ENCODE measurements at regions not wholly inside any gene's neighbourhood (a gene's known extent, or its start where the extent isn't known, plus 50 kb on each side); places are given as distances from the start of the nearest gene placed in this dataset.

GRCh38 chr4:56750231-56750630 is 69.1 kb upstream of the HOPX start:
- no peak overlapping the region for H3K4me3 ChIP-seq
- H3K4me1 ChIP-seq: no peaks in the 10 kb centered on the region
- no peaks in the 10 kb centered on the region for H3K36me3 ChIP-seq
- no peak for TF ChIP-seq POLR2AphosphoS5 (IDR thresholded peaks at IDR 0.05)
- no peak for TF ChIP-seq EP300 (IDR thresholded peaks at IDR 0.05)
- no peak for TF ChIP-seq POLR2A (IDR thresholded peaks at IDR 0.05)
- no peak for TF ChIP-seq CTCF (IDR thresholded peaks at IDR 0.05)
- no peak overlapping the region for H3K27ac ChIP-seq
- DNase-seq: no peak
- intact Hi-C loops (cut with DNase I): no loop called here
- no peaks in the 10 kb centered on the region for H3K27me3 ChIP-seq
- H3K9me3 ChIP-seq: peaks cover 0 to 2% (median 0%) of the 10 kb centered on the region in 4 donors

- DNase-seq: no peak
- no peaks in the 10 kb centered on the region for H3K27me3 ChIP-seq
- H3K4me1 ChIP-seq: peaks cover 0 to 2% (median 0%) of the 10 kb centered on the region in 4 donors
- H3K36me3 ChIP-seq: no peaks in the 10 kb centered on the region
- intact Hi-C loops (cut with DNase I): no loop called here
- H3K4me3 ChIP-seq: no peak overlapping the region
- H3K27ac ChIP-seq: no peak overlapping the region
- WGBS, 2 donors: 89 to 94% methylated on average over 2 of the region's 2 CpGs
- H3K9me3 ChIP-seq: peaks cover 0 to 2% (median 0%) of the 10 kb centered on the region in 4 donors
- TF ChIP-seq POLR2A (IDR thresholded peaks at IDR 0.05) (no peak), CTCF (IDR thresholded peaks at IDR 0.05) (no peak), EP300 (IDR thresholded peaks at IDR 0.05) (no peak)
Measured at GRCh38 chr4:56748271-56748670, 67.2 kb upstream of the HOPX start.

GRCh38 chr4:56746639-56747038 is 65.5 kb upstream of the HOPX start:
- intact Hi-C loops (cut with DNase I): no loop called here
- no peak overlapping the region for H3K27ac ChIP-seq
- no peak for DNase-seq
- no peaks in the 10 kb centered on the region for H3K27me3 ChIP-seq
- no peak overlapping the region for H3K4me3 ChIP-seq
- 91 to 92% methylated on average over 5 of the region's 5 CpGs for WGBS, 2 donors
- no peak for TF ChIP-seq CTCF (IDR thresholded peaks at IDR 0.05)
- TF ChIP-seq EP300 (IDR thresholded peaks at IDR 0.05): no peak
- no peak for TF ChIP-seq POLR2AphosphoS5 (IDR thresholded peaks at IDR 0.05)
- no peak for TF ChIP-seq POLR2A (IDR thresholded peaks at IDR 0.05)
- H3K36me3 ChIP-seq: no peaks in the 10 kb centered on the region
- peaks cover 0 to 10% (median 1%) of the 10 kb centered on the region in 4 donors for H3K4me1 ChIP-seq
- peaks cover 0 to 2% (median 0%) of the 10 kb centered on the region in 4 donors for H3K9me3 ChIP-seq

- 19 to 61% methylated on average over 2 of the region's 2 CpGs for WGBS, 2 donors
- H3K27me3 ChIP-seq: no peaks in the 10 kb centered on the region
- TF ChIP-seq POLR2AphosphoS5 (IDR thresholded peaks at IDR 0.05) (no peak), CTCF (IDR thresholded peaks at IDR 0.05) (no peak), POLR2A (IDR thresholded peaks at IDR 0.05) (no peak), EP300 (IDR thresholded peaks at IDR 0.05) (no peak)
- peaks cover 0 to 2% (median 0%) of the 10 kb centered on the region in 4 donors for H3K9me3 ChIP-seq
- H3K27ac ChIP-seq: no peak overlapping the region
- no peak overlapping the region for H3K4me3 ChIP-seq
- no peak for DNase-seq
- no peaks in the 10 kb centered on the region for H3K36me3 ChIP-seq
- intact Hi-C loops (cut with DNase I): no loop called here
- peaks cover 0 to 10% (median 1%) of the 10 kb centered on the region in 4 donors for H3K4me1 ChIP-seq
Measured at GRCh38 chr4:56745042-56745441, 63.9 kb upstream of the HOPX start.

GRCh38 chr4:56744030-56744429 is 62.9 kb upstream of the HOPX start:
- DNase-seq: no peak

More at GRCh38 chr4:56744030-56744429, 62.9 kb upstream of the HOPX start:
- Histone ChIP-seq H3K36me3 (no peaks in the 10 kb centered on the region), H3K27me3 (no peaks in the 10 kb centered on the region), H3K27ac (no peak overlapping the region), H3K4me1 (peaks cover 0 to 10% (median 1%) of the 10 kb centered on the region in 4 donors), H3K4me3 (no peak overlapping the region), H3K9me3 (peaks cover 0 to 2% (median 0%) of the 10 kb centered on the region in 4 donors)
- 19 to 59% methylated on average over 1 of the region's 1 CpG for WGBS, 2 donors
- TF ChIP-seq POLR2AphosphoS5 (IDR thresholded peaks at IDR 0.05): no peak
- no peak for TF ChIP-seq EP300 (IDR thresholded peaks at IDR 0.05)
- TF ChIP-seq POLR2A (IDR thresholded peaks at IDR 0.05): no peak
- no peak for TF ChIP-seq CTCF (IDR thresholded peaks at IDR 0.05)
- intact Hi-C loops (cut with DNase I): no loop called here

Measured in sigmoid colon (tissue), 6 donors.